Stomach (tissue), 4 donors: ENCODE measurements at regions not wholly inside any gene's neighbourhood (a gene's known extent, or its start where the extent isn't known, plus 50 kb on each side); places are given as distances from the start of the nearest gene placed in this dataset.

Source experiments
- CTCF ChIP-seq, 7 experiments: fragments of 450-650 bp in 4 of 7; fragments of 200-600 bp in 3 of 7; sonication (generic) in 3 of 7; IDR thresholded peaks; one replicate each; pipeline ENCODE4 v1.5.1; 2016 to 2019; ENCODE audit warnings: antibody characterized with exemption in 7 of 7, control low read depth in 2 of 7, mild to moderate bottlenecking in 1 of 7
- EP300 ChIP-seq: sonication (generic); formaldehyde crosslinking; IDR thresholded peaks from one replicate; pipeline ENCODE4 v1.6.1; 2017; ENCODE audit warnings: antibody characterized with exemption
- POLR2A ChIP-seq, 4 donors: fragments of 450-650 bp; IDR thresholded peaks; one replicate each; pipeline ENCODE4 v1.6.1; 2016; ENCODE audit warnings: antibody characterized with exemption in 4 of 4, control low read depth in 2 of 4, mild to moderate bottlenecking in 1 of 4, moderate library complexity in 1 of 4
- POLR2AphosphoS5 ChIP-seq, 3 donors: sonication (generic); formaldehyde crosslinking; IDR thresholded peaks; one replicate each; pipeline ENCODE4 v1.6.1; 2016; ENCODE audit warnings: antibody characterized with exemption in 3 of 3

- TF ChIP-seq CTCF (IDR thresholded peaks at IDR 0.05) (no peak), POLR2A (IDR thresholded peaks at IDR 0.05) (no peak), EP300 (no peak), POLR2AphosphoS5 (IDR thresholded peaks at IDR 0.05) (no peak)
These were observed 582.0 kb downstream of the QKI start for GRCh38 chr6:163996491-163996890.
